Frontal cortex (tissue), 3 donors: ENCODE measurements at regions not wholly inside any gene's neighbourhood (a gene's known extent, or its start where the extent isn't known, plus 50 kb on each side); places are given as distances from the start of the nearest gene placed in this dataset.

Experiments used
- DNase-seq, 2 donors: peaks; one replicate each; pipeline ENCODE4 v3.0.0; 2012; ENCODE audit warnings: low spot score in 2 of 2
- FAIRE-seq: peaks from 2 replicates; lab custom pipeline; 2012; peaks lifted over from hg19 to GRCh38; lab: Jason Lieb, UNC
- donor health status: control.
- donor health status: control.
- donor health status: control.

DNA sequence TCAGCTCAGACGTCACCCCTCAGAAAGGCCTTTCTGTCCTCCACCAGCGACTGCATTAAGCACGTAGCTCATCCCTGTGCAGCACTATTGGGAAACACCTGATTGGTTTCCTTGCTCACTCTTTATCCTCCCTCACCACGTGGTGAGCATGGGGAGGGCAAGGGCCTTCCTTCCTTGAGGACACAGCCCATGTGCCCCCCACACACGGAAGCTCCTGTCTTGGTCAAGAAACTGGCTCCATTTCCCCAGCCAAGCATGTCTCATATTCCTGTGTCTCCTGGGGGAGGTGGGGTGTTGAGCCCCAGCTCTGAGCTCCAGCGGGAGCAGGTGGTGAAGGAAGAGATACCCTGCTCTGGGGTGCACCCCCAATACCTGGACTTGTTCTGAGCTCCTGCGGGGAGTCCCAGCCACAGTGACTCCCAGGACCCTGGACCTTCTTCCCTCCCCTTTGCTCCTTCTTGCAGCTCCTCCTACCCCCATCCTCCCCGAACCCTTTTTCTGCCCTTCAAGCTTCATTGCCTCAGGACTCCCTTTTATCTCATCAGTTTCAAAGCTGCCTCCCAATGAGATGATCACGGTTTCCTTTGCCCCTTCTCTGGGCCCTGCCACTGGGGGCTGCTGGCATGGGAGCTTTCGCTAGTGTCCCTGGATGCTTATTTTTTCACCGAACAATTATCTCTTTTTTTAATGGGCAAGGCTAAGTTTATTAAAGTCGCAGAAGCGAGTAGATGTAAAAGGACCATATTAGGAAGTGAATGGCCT is 230.1 kb downstream of the TFAP2C start:
- FAIRE-seq (no peak), DNase-seq (no peak)

DNA sequence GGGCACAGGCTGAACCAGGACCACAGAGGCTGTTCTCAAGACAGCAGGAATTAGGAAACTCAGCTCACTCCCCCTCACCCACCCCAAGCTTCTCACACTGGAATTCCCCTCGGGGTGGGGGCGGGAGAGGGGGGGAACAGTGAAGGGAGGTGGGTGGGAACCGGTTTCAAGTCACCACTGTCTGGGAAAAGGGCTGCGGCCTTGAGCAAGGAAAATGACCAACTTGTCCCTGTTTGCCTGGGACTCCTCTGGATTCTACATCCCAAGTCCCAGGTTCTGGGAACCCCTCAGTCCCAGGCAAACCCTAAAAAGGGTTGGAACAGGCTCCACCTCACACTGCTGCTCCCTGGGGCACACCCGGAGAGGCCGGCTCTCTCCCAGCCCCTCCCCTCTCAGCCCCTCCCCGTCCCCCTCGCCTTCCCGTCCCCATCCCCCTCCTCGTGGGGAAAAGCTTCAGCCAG is 230.7 kb downstream of the TFAP2C start:
- FAIRE-seq: no peak
- DNase-seq: no peak

DNA sequence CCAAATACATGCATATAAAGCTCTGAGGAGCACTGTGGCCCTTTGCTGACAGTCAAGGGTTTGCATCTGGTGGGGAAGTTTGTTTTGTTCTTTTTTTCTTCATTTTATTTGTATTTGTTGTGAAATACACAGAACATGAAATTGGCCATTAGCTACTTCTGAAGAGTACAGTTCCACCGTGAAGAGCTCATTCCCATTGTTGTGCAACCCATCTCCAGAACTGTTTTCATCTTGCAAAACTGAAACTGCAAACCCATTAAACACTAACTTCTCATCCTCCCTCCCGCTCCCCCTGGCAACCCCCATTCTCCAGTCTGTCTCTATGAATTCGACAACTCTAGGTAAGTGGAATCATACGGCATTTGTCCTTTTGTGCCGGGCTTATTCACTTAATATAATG is 231.3 kb downstream of the TFAP2C start:
- DNase-seq (no peak), FAIRE-seq (no peak)

DNA sequence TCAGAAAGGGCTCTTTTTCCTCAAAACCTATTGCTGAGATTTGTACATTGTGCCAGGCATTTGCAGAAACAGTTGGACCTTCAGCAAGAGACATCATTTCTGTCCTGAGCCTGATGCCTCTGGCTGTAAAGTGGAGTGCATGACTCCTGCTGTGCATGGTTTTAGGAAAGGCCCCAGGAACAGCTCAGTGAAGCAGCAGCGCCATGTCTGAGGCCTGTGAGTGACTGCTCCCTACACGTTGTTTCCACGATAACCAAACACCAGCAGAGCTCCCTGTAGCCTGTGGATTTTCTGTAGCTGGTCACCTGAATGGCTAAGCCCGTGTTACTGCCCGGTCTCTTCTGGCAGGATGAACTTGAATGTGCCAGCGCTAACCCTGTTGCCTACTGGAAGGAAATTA is 232.5 kb downstream of the TFAP2C start:
- DNase-seq (no peak), FAIRE-seq (no peak)

DNA sequence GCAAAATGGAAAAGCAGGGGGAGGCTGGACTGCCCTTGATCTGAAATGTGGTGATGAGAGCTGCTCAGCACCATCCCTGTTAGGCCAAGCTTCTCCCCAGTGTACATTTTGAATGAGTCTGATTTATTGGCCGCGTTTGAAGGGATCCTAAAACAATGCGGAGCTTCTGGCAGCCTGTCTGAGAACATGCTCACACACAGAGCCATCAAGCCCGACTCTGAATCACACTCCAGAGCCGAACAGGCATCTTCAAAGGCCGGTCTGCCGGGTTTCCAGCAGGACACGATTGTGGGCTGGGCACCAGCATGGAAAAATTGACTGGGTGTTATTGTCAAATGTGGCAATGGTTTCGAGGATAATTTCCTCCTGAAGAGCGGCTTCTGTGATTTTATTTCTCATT is 235.9 kb downstream of the TFAP2C start:
- DNase-seq: peak in 1 of 2 donors; percentile 17
- FAIRE-seq: no peak

DNA sequence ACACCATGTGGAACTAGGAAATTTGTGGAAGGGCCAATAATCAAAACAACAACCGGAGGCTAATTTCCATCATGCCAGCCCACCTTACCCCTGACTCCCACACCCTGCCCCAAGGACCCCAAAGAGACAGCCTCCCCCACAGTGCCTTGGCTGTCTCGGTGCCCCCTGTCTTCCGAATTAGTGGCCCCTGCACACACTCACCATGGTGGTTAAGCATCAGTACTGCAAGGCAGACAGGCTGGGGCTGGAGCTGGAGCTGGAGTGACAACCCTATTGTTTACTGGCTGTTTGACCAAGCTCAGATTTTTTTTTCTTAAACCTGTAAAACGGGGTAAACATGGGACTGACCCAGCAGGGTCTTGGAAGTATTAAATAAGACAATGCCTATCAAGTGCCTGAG is 238.0 kb downstream of the TFAP2C start:
- FAIRE-seq (no peak), DNase-seq (no peak)

DNA sequence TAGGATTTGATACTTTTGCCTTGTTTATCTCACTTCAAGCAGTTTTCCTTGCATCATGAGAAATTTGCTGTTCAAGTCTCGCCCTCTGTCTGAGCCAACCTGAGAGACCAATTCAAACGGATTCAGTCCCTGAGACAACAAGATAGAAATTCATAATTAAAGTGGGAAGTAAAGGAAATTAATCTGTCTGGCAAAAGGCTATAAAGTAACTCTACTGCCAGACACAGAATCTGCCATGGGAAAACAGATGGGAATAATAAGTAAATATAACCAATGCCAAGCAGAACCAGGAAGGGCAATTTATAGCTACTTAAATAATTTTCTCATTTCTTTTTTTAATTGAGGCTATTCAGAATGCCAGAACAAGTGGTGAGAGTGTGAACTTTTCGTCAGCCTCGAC is 239.6 kb downstream of the TFAP2C start:
- no peak for FAIRE-seq
- DNase-seq: no peak

DNA sequence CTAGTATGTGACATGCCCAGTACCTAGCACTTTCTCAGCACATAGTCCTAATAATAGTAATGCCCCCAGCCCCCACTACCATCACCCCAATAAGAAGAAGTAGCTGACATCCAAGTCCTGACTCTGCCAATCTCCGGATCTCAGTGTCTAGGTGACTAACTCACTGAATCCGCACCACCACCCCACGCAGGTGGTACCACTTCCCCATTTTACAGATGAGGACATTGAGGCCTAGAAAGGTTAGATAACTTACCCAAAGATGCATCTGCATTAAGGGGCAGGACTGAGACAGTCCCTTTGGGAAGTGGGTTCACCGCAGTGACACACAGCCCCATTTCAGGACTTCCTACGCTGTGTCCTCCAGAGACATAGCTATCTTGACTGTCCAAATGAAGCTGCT is 241.2 kb downstream of the TFAP2C start:
- FAIRE-seq: no peak
- DNase-seq: no peak

DNA sequence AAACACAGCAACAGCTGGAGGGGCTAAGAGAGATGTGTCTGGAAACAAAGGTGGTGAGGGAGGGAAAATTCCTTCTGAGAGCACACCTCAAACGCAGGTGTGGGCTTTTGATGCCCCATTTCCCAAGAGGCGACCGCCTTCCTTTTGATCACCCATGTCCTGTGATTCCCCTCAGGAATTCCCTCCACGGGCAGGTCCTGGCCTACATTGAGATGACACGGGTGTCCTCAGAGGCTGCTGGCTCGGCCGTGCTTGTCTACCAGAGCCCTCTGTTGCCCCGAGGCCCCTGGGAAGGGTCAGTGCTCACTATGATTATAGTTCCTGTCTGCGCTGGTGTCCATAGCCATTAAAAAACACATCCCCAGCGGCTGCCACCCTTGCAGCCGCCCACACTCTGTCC is 242.6 kb downstream of the TFAP2C start:
- DNase-seq (no peak), FAIRE-seq (no peak)

DNA sequence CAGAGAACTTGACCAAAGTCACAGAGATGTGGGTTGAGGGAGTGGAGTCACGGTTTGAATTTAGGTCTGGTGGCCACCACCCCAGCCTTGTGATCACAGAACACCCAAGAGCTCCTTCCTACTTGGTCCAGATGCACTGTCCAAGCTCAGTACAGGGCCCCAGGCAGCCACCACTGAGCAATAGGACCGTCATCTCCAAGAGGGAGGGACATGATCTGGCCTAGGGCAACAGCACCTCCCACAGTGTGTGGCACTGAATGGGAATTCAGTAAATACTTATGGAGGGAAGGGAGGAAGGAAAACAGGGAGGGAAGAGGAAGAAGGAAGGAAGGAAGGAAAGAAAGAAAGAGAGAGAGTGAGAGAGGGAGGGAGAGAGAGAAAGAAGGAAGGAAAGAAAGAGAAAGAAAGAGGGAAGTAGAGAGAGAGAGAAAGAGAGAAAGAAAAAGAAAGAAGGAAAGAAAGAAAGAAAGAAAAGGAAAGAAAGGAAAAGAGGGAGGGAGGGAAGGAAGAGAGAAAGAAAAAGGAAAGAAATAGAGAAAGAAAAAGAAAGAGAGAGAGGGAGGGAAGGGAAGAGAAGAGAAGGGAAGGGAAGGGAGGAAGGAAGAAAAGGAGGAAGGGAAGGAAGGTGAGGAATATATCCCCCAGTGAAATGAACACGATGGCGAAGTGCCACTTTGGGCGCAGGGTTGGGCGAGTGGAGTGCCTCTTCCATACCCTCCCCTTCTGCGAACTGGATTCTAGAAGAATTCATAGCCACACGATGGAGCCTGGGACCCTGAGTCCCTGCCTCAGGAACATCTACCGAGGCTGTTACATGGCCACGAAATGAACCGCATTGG is 243.7 kb downstream of the TFAP2C start:
- FAIRE-seq (no peak), DNase-seq (no peak)

DNA sequence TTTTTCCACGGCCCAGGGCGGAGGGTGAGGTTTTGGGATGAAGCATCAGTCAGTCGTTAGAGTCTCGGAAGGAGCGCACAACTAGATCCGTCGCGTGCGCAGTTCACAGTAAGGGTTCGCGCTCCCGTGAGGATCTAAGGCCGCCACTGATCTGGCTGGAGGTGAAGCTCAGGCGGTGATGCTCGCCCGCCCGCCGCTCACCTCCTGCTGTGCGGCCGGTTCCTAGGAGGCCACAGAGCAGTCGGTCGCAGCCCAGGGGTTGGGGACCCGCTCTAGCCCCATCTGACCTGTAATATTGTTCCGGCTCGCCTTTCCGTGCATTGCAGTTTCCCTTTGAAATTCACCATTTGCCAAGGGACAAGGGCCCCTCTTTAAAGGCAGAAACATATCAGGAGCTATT is 244.7 kb downstream of the TFAP2C start:
- DNase-seq (no peak), FAIRE-seq (no peak)

DNA sequence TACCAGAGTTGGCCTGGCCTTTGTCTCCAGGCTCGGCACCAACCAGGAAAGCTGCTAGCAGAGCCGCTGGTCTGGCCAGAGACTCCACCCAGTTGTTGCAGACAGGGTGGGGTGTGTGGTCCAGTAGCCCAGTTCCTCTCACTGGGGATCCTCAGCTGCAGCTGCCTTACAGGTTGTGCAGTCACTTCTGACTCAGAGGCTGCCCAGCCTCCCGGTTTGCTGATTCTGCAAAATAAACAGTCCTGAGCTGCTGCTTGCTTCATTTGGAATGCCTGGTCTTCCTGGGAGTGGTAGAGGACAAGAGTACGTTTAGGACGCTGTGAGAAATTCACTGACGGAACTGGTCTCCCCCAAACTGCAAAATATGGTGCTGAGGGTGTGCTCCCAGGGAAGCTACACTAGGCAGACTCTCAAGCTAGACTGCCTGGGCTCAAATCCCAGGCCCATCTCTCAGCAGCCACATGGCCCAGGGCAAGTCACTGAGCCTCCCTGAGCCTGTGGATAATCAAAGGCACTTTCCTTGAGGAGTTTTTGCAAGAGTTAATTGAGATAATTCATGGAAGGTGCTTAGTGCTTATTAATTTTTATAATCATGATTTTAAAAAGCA is 246.1 kb downstream of the TFAP2C start:
- DNase-seq (no peak), FAIRE-seq (no peak)

DNA sequence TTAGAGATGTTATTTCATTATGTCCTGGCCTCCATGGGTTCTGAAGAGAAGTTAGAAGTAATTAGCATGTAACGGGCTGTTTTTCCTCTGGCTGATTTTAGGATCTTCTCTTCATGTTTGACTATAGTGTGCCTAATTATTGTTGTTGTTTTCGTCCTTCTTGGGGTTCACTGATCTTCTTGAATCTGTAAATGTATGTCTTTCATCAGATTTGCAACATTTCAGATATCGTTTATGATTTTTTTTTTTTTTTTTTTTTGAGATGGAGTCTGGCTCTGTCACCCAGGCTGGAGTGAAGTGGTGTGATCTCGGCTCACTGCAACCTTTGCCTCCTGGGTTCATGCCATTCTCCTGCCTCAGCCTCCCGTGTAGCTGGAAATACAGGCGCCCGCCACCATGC is 246.7 kb downstream of the TFAP2C start:
- FAIRE-seq (no peak), DNase-seq (no peak)

DNA sequence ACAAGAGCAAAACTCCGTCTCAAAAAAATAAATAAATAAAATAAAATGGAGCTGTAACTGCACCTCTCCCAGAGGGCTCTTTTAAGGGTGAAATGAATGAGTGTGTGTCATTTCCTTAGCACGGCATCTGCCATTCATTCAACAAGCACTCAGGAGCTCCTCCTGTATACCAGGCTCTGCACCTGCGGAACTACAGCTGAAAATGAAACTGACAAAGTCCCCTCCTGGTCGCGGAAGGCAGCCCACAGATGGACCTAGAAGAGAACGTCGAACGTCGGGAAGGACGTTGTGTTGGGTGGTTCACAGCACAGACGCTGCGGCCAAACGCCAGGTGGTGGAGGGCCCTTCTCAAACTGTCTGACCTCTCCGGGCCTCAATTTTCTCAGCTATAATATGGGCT is 256.4 kb downstream of the TFAP2C start:
- FAIRE-seq (no peak), DNase-seq (no peak)

DNA sequence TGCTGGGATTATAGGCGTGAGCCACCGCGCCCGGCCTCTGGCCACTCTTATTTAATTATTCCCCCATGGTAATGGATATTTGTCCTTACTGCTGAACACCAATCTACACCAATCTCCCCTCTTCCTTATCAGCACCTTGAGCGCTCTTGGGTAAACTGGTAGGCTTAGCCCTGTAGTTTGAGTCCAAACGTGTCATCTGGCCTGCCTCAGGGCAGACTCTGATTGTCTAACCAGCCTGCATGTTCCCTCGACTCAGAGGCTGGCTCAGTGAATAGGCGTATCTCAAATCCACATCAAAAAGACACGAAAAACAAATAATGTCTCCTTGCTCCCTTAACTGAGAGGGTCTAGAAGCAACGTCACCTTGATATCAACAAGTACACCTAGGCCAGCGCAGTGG is 260.9 kb downstream of the TFAP2C start:
- no peak for FAIRE-seq

DNA sequence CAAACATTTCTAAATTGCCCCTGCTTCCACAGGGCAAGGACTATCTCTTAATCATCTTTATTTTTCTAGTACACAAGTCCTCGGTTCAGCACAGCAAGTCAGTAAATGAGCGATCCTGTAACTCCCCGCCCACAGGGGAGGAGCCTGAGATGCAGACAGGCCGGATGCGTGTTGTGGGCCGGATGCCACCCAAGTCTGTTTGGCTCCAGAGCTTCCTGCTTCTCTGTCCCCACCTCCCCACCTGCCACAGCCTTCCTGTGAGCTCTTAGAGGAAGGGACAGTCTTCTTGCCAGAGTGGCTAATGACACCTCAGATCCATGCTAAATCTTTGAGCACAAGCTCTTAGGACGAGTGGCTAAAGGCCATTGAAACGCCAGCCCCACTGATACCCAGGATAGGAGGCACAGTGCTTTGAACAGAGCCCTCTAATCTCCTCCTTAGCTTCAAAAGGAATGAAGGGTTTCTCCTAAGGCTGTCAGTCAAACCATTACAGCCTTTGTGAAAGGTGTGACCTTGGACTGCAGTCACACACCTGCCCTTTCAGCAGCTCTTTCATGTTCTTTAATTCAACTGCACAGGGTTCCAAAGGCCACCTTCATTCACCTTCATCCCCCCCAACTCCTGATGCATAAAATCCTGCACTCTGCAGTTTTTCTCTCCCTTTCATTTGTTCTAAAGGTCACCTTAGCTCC is 264.3 kb downstream of the TFAP2C start:
- no peak for FAIRE-seq
- no peak for DNase-seq

More for the DNA sequence above, 260.9 kb downstream of the TFAP2C start:
- no peak for DNase-seq

DNA sequence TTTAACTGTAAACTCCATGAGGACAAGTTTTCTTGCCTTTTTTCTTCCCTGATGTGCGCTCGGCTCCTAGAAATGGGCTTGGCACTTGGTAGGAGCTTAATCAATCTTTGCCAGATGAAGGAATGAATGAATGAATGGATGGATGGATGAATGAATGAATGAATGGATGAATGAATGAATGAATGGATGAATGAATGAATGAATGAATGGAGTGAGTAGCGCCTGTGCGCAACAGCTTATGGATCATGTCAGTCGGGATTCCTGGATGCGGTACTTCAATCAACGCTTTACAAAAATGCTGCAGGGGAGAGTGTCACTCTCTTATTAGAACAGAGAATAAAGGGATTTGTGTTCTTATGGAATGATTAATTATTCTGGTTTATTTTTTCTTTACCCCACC is 267.3 kb downstream of the TFAP2C start:
- FAIRE-seq (no peak), DNase-seq (no peak)

DNA sequence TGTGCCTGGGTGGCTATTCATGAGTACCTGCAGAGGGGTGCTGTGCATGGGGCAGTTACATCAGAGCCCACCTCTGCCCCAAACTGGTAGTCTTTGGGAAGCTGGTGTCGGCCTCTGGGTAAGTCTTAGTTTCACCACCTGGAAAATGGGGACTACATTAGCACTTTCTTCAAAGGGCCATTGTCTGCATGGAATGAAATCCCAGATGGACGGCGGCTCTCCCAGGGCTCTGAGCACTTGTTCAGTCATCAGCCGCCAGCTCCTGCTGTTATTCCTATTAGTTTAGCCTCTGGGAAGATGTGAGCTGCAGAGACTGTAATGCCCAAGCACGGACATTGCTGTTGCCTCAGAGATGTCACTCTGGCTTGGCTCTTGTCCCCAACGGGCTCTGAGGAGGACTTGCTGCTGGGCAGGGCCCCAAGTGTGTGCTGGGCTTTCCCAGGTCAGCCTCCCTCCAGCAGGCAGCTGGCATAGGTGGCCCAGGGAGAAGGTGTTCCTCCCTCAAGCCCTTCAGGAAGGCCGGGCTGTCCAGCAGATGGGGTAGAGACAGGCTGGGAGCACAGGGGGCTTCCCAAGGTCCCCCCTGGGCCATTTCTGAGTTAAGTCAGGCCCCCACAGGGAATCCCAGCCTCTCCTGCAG is 268.3 kb downstream of the TFAP2C start:
- FAIRE-seq (no peak), DNase-seq (no peak)

DNA sequence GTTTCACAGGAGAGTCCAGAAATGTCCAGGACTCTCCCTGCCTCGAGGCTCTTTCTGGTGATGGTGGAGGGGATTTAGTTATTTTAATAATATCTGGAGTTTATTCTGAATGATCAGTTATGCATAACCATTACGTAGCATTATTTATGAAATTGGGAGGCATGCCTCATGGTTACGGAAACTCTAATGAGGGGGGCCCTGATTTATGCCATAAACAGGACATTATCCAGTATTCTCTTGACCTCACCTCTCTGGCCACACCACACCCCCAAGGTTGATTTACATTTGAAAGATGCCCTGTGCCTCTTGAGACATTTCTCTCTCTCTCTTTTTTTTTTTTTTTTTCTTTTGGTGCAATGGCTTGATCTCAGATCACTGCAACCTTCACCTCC is 268.8 kb downstream of the TFAP2C start:
- DNase-seq (no peak), FAIRE-seq (no peak)

DNA sequence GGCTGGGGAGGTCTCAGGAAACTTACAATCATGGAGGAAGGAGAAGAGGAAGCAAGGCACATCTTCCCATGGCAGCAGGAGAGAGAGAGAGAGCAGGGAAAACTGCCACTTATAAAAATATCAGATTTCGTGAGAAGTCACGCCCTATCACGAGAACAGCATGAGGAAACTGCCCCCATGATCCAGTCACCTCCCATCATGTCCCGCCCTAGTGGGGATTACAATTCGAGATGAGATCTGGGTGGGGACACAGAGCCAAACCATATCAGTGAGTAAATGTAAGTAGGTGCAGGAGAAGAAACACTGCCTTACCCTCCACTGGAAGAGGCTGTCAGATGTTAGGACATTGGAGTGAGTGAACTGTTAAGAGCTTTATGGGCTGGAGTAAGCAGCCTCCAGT is 270.4 kb downstream of the TFAP2C start:
- DNase-seq: no peak
- FAIRE-seq: no peak
